ENCODE measurements at regions not wholly inside any gene's neighbourhood (a gene's known extent, or its start where the extent isn't known, plus 50 kb on each side); places are given as distances from the start of the nearest gene placed in this dataset.

DNA sequence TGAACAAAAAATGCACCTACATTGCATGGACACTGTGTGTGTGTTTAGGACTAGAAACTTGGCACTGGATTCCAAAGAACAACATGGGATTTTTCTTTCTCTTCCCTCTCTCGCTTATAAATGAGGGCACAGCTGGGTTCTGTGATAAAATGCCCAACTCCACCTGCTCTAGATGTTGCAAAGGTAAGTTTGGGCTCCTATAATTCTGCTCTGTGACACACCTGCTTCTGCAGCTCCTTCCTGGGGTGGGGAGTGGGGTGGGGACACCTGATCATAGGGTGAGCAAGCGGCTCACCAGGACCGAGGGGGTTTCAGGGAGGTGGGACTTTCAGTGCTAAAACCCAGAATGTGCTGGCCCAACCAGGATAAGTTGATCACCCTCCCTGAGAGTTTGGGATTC, 104.3 kb downstream of the AXIN2 start:
- POLR2A ChIA-PET, result interaction anchor here (1.0 kb wide), 1 partner anchor 99 kb away, joined by 3 read pairs; no protein-coding TSS in a partner anchor
- Mint-ChIP-seq H3K4me1 (ENCODE audit: low read depth) (no peaks in the 10 kb centered on the region), H3K36me3 (ENCODE audit: low read depth) (no peaks in the 10 kb centered on the region), H3K27me3 (no peaks in the 10 kb centered on the region), H3K4me3 (no peak overlapping the region), H3K27ac (no peak overlapping the region), H3K9me3 (no peaks in the 10 kb centered on the region)
- H3K4me3 ChIP-seq (ENCODE audit: low read length), result no peak overlapping the region
- peaks cover 7% of the 10 kb centered on the region for H3K4me1 ChIP-seq (ENCODE audit: insufficient read depth, low read length)
- TF ChIP-seq, protein P1, sequence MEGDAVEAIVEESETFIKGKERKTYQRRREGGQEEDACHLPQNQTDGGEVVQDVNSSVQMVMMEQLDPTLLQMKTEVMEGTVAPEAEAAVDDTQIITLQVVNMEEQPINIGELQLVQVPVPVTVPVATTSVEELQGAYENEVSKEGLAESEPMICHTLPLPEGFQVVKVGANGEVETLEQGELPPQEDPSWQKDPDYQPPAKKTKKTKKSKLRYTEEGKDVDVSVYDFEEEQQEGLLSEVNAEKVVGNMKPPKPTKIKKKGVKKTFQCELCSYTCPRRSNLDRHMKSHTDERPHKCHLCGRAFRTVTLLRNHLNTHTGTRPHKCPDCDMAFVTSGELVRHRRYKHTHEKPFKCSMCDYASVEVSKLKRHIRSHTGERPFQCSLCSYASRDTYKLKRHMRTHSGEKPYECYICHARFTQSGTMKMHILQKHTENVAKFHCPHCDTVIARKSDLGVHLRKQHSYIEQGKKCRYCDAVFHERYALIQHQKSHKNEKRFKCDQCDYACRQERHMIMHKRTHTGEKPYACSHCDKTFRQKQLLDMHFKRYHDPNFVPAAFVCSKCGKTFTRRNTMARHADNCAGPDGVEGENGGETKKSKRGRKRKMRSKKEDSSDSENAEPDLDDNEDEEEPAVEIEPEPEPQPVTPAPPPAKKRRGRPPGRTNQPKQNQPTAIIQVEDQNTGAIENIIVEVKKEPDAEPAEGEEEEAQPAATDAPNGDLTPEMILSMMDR (IDR thresholded peaks at IDR 0.05), result no peak
- no peaks in the 10 kb centered on the region for H3K36me3 ChIP-seq (ENCODE audit: insufficient read depth, low read length)
- H3K9me3 ChIP-seq (ENCODE audit: control insufficient read depth in 1 of 2, insufficient read depth in 1 of 2, low read length in 2 of 2), result no peaks in the 10 kb centered on the region
- H3K27ac ChIP-seq (ENCODE audit: low read depth in 1 of 2, low read length in 2 of 2), result no peak overlapping the region
- DNase-seq (no peak), ATAC-seq (ENCODE audit: poor library complexity) (no peak)
- H3K27me3 ChIP-seq (ENCODE audit: control insufficient read depth in 1 of 2, insufficient read depth in 2 of 2, low read length in 2 of 2), result peaks cover 0 to 3% of the 10 kb centered on the region in 2 experiments
- intact Hi-C loops (cut with DNase I, micrococcal nuclease), result loop anchor here (2.0 to 5.0 kb wide), 4 partner anchors 100 to 712 kb away; no protein-coding TSS in a partner anchor
- CTCF ChIA-PET, result interaction anchor here (1.1 kb wide), 1 partner anchor 337 kb away, joined by 3 read pairs; no protein-coding TSS in a partner anchor

DNA sequence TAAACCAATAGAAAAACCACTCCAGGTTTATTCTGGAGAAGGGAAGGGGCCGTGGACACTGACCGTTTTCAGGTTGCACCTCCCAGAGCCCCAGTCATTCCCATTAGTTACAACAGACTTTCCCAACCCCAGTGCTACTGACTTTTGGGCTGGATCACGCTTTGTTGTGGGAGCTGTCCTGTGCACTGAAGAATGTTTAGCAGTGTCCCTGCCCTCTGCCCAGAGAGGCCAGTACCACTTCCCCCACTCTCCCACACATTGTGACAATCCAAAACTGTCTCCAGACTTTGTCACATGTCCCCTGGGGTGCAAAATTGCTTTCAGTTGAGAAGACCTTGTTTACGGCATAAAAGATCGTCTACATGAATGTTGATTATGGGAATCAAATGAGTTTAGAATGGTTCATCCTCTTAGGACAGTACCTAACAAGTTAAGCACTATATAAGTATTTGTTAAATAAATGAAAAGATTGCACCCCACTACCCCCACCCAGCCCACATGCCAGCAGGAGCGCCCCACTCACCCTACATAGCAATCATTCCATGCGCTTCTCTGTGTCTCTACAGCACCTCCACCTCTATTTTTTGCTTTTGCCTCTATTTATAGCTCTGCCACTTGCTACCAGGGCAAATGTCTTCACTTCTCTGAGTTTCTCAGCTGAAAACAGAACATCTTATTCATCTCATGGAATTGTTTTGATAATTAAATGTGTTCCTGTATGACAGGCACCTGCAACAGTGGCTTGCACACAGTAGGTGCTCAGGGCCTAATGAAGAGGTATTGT, 104.9 kb downstream of the AXIN2 start:
- H3K27ac Mint-ChIP-seq, result no peak overlapping the region

DNA sequence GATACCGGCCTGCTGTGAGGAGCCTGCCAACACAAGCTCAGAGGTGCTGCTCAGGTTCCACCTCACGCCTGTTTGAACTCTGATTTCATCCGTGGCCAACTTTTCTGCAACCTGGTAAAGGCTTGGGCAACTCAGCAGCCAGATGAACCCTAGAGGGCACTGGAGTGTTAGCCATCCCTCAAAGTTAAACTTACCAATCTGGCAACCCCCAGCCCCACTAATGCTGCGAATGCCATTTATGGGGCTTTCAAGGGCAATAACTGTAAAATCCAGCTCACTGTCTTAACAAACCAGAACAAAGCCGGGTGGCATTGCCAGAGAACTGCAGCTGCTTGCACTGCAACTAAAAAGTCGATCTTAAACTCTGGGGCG, 105.5 kb downstream of the AXIN2 start:
- Mint-ChIP-seq H3K9me3 (no peaks in the 10 kb centered on the region), H3K27ac (no peak overlapping the region), H3K4me1 (ENCODE audit: low read depth) (no peaks in the 10 kb centered on the region), H3K36me3 (ENCODE audit: low read depth) (no peaks in the 10 kb centered on the region), H3K4me3 (no peak overlapping the region), H3K27me3 (no peaks in the 10 kb centered on the region)
- no peak overlapping the region for H3K27ac ChIP-seq (ENCODE audit: low read depth in 1 of 2, low read length in 2 of 2)
- no peak overlapping the region for H3K4me3 ChIP-seq (ENCODE audit: low read length)
- ChIA-PET CTCF (interaction anchor here (1.4 kb wide), 1 partner anchor 100 kb away, joined by 5 read pairs; no protein-coding TSS in a partner anchor), POLR2A (interaction anchor here (0.7 kb wide), 1 partner anchor 391 kb away, joined by 3 read pairs; no protein-coding TSS in a partner anchor)
- TF ChIP-seq, protein P1 (IDR thresholded peaks at IDR 0.05), result peak; percentile 45
- no peaks in the 10 kb centered on the region for H3K9me3 ChIP-seq (ENCODE audit: control insufficient read depth in 1 of 2, insufficient read depth in 1 of 2, low read length in 2 of 2)
- DNase-seq (peak in 13 of 14 experiments; percentile 5 to 64 (median 12)), ATAC-seq (ENCODE audit: poor library complexity) (peak; percentile 61)
- no peaks in the 10 kb centered on the region for H3K36me3 ChIP-seq (ENCODE audit: insufficient read depth, low read length)
- H3K27me3 ChIP-seq (ENCODE audit: control insufficient read depth in 1 of 2, insufficient read depth in 2 of 2, low read length in 2 of 2), result peaks cover 0 to 3% of the 10 kb centered on the region in 2 experiments
- intact Hi-C loops (cut with DNase I, micrococcal nuclease), result loop anchor here (1.0 to 5.0 kb wide), 5 partner anchors 100 to 713 kb away; no protein-coding TSS in a partner anchor
- peaks cover 7% of the 10 kb centered on the region for H3K4me1 ChIP-seq (ENCODE audit: insufficient read depth, low read length)

More for the DNA sequence above, 104.9 kb downstream of the AXIN2 start:
- Histone ChIP-seq H3K4me3 (ENCODE audit: low read length) (no peak overlapping the region), H3K9me3 (ENCODE audit: control insufficient read depth in 1 of 2, insufficient read depth in 1 of 2, low read length in 2 of 2) (no peaks in the 10 kb centered on the region), H3K27ac (ENCODE audit: low read depth in 1 of 2, low read length in 2 of 2) (no peak overlapping the region), H3K36me3 (ENCODE audit: insufficient read depth, low read length) (no peaks in the 10 kb centered on the region), H3K4me1 (ENCODE audit: insufficient read depth, low read length) (peaks cover 7% of the 10 kb centered on the region), H3K27me3 (ENCODE audit: control insufficient read depth in 1 of 2, insufficient read depth in 2 of 2, low read length in 2 of 2) (peaks cover 0 to 3% of the 10 kb centered on the region in 2 experiments)
- ChIA-PET CTCF (interaction anchor here (1.1 to 1.4 kb wide), 2 partner anchors 100 to 338 kb away, joined by 3 to 5 read pairs; no protein-coding TSS in a partner anchor), POLR2A (interaction anchor here (1.0 kb wide), 1 partner anchor 100 kb away, joined by 3 read pairs; no protein-coding TSS in a partner anchor)
- Mint-ChIP-seq H3K4me3 (no peak overlapping the region), H3K27me3 (no peaks in the 10 kb centered on the region), H3K4me1 (ENCODE audit: low read depth) (no peaks in the 10 kb centered on the region), H3K36me3 (ENCODE audit: low read depth) (no peaks in the 10 kb centered on the region), H3K9me3 (no peaks in the 10 kb centered on the region)
- TF ChIP-seq, protein P1 (IDR thresholded peaks at IDR 0.05), result no peak
- intact Hi-C loops (cut with DNase I, micrococcal nuclease), result loop anchor here (1.0 to 5.0 kb wide), 5 partner anchors 100 to 712 kb away; no protein-coding TSS in a partner anchor
- DNase-seq, result no peak
- no peak for ATAC-seq (ENCODE audit: poor library complexity)
